Aorta (tissue), 5 donors: ENCODE measurements at regions not wholly inside any gene's neighbourhood (a gene's known extent, or its start where the extent isn't known, plus 50 kb on each side); places are given as distances from the start of the nearest gene placed in this dataset.

Experiments used
- ATAC-seq: fragments of 200-7000 bp; cut with Tn5 transposase; one replicate; pipeline ENCODE4 v1.9.1; 2022; ENCODE audit warnings: moderate library complexity; ENCODE audit not compliant: low FRiP score
- DNase-seq, 2 donors: peaks; one replicate each; pipeline ENCODE4 v3.0.0-alpha.2; 2020
- H3K27ac ChIP-seq, 2 donors: one replicate each; pipeline ENCODE4 v1.5.1; 2013; ENCODE audit warnings: low read length in 2 of 2, mild to moderate bottlenecking in 2 of 2, moderate library complexity in 2 of 2, control low read depth in 1 of 2, inconsistent platforms in 1 of 2, low read depth in 1 of 2
- H3K27me3 ChIP-seq, 2 donors: one replicate each; pipeline ENCODE4 v1.6.1; 2013; ENCODE audit warnings: control low read depth in 1 of 2, low read length in 1 of 2, mild to moderate bottlenecking in 1 of 2, moderate library complexity in 1 of 2; ENCODE audit not compliant: insufficient read depth in 2 of 2, control insufficient read depth in 1 of 2
- H3K36me3 ChIP-seq, 2 donors: one replicate each; pipeline ENCODE4 v1.6.1; 2013; ENCODE audit warnings: control low read depth in 1 of 2, low read length in 1 of 2, mild to moderate bottlenecking in 1 of 2; ENCODE audit not compliant: insufficient read depth in 2 of 2, control insufficient read depth in 1 of 2
- H3K4me1 ChIP-seq, 2 donors: one replicate each; pipeline ENCODE4 v1.6.1; 2013; ENCODE audit warnings: low read length in 2 of 2, control low read depth in 1 of 2, mild to moderate bottlenecking in 1 of 2, moderate library complexity in 1 of 2; ENCODE audit not compliant: insufficient read depth in 2 of 2, control insufficient read depth in 1 of 2
- H3K4me3 ChIP-seq, 2 donors: one replicate each; pipeline ENCODE4 v1.5.1; 2013; ENCODE audit warnings: low read length in 2 of 2, control low read depth in 1 of 2, mild to moderate bottlenecking in 1 of 2
- H3K9me3 ChIP-seq: one replicate; pipeline ENCODE4 v1.6.1; 2013; ENCODE audit warnings: mild to moderate bottlenecking, low read length; ENCODE audit not compliant: control insufficient read depth
- WGBS, 2 donors: extraction: QIAGEN DNeasy Blood & Tissue Kit; methylation state at CpG; one replicate each; pipeline ENCODE4 v1.1.7; 2013; 5-methylcytosine and 5-hydroxymethylcytosine counted together
- intact Hi-C, 2 donors: fragments of 100-400 bp; cut with DNase I; formaldehyde crosslinking; loops; one replicate each; pipeline versions ENCODE4 v1.14.2 to v1.15.0; 2022
- donor health status: healthy with polysubstance abuse.
- donor health status: Bipolar disorder and iron deficiency.
- donor health status: DM: no; HTN: no; CAD: no.
- donor health status: DM: no; HTN: no; CAD: no.
- donor health status: DM: yes; HTN: yes; CAD: no.

DNA sequence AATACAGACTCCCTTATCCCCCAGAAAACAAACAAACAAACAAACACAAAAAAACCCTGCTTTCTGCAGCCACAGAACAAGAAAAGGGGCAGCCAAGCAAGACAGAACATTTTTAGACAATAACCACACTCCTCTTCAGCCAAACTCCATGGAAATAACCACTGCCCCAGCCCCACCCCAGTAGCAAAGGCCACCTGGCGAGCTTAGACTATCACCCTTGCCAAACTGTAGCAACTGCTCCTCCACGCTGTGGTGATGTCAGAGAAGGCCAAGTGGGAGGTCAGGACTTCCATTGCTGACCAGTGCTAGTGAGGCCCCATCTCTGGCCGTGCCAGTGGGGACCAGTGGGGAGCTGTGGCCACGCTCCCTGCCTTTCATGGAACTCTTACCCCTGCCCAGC is 60.3 kb upstream of the CHRNA7 start:
- intact Hi-C loops, result no loop called here
- H3K36me3 ChIP-seq, result no peaks in the 10 kb centered on the region
- ATAC-seq, result no peak
- no peaks in the 10 kb centered on the region for H3K4me1 ChIP-seq
- 70 to 73% methylated on average over 4 of the region's 4 CpGs for WGBS, 2 donors
- no peak overlapping the region for H3K27ac ChIP-seq
- no peak overlapping the region for H3K4me3 ChIP-seq
- no peaks in the 10 kb centered on the region for H3K9me3 ChIP-seq
- H3K27me3 ChIP-seq, result no peaks in the 10 kb centered on the region
- DNase-seq, result no peak

- Histone ChIP-seq H3K4me1 (no peaks in the 10 kb centered on the region), H3K9me3 (no peaks in the 10 kb centered on the region), H3K27me3 (no peaks in the 10 kb centered on the region), H3K4me3 (no peak overlapping the region), H3K36me3 (no peaks in the 10 kb centered on the region), H3K27ac (no peak overlapping the region)
- intact Hi-C loops, result no loop called here
- DNase-seq, result no peak
- 79 to 83% methylated on average over 10 of the region's 10 CpGs for WGBS, 2 donors
- no peak for ATAC-seq
Observed at GRCh38 chr15:31973197-31973596, 57.1 kb upstream of the CHRNA7 start.

DNA sequence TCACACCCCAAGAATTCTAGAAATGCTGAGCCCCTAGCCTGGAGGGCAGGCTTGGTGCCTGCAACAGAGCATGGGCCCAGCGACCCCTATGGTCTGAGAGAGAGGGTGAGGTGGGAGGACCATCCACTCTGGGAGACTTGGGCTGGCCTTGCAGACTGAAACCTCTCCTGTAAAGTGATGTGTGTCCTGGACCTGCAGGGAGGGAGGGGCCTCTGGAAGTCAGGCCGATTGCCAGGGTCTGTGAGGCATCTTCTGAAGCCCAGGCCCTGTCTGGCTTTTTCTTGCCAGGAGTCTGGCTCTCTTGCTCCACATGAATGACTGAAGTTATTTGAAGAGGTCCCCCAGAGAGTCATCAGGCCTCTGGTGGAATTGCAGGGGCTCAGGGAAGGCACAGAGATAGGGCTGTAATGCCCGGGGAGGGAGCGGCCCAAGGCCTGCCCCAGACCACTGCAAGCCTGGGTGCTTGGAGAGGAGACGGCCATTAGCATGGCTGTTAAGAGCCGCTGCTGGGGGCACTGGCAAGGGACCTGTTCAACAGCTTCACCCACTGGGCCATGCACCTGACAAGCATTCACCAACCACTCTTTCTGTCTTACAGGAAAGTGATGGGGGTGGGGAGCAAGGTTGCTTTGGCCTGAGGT is 56.0 kb upstream of the CHRNA7 start:
- intact Hi-C loops, result no loop called here
- DNase-seq (no peak), ATAC-seq (no peak)
- no peaks in the 10 kb centered on the region for H3K27me3 ChIP-seq
- H3K9me3 ChIP-seq, result no peaks in the 10 kb centered on the region
- 50 to 61% methylated on average over 6 of the region's 6 CpGs for WGBS, 2 donors
- no peaks in the 10 kb centered on the region for H3K4me1 ChIP-seq
- H3K4me3 ChIP-seq, result no peak overlapping the region
- no peak overlapping the region for H3K27ac ChIP-seq
- H3K36me3 ChIP-seq, result no peaks in the 10 kb centered on the region

GRCh38 chr15:31974855-31975829 is 55.2 kb upstream of the CHRNA7 start:
- Histone ChIP-seq H3K9me3 (no peaks in the 10 kb centered on the region), H3K36me3 (no peaks in the 10 kb centered on the region), H3K27ac (no peak overlapping the region), H3K4me1 (no peaks in the 10 kb centered on the region), H3K4me3 (no peak overlapping the region), H3K27me3 (no peaks in the 10 kb centered on the region)
- DNase-seq (no peak), ATAC-seq (no peak)
- intact Hi-C loops, result no loop called here
- WGBS, 2 donors, result 11 to 12% methylated on average over 36 of the region's 36 CpGs

DNA sequence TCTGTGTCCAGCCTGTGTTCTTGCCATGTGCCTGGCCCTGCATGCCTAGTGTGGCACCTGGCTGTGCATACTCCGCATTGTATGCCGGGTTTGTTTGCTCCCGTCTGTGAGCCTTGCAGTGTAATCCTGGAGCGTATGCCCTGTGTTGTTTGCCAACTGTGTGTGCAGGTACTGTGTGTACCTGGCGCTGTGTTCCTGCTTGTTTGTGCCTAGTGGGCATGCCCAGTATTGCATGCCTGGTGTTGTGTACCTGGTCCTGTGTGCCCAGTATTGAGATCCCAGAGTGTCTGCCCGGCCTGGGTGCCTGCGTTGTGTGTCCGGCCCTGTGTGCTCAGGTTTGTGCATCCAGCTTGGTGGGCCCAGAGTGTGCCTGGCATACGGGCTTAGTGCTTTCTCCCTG is 54.5 kb upstream of the CHRNA7 start:
- H3K9me3 ChIP-seq, result no peaks in the 10 kb centered on the region
- H3K4me3 ChIP-seq, result no peak overlapping the region
- no peaks in the 10 kb centered on the region for H3K27me3 ChIP-seq
- DNase-seq, result no peak
- no peak for ATAC-seq
- WGBS, 2 donors, result 82 to 83% methylated on average over 9 of the region's 9 CpGs
- H3K36me3 ChIP-seq, result no peaks in the 10 kb centered on the region
- no peak overlapping the region for H3K27ac ChIP-seq
- H3K4me1 ChIP-seq, result no peaks in the 10 kb centered on the region
- intact Hi-C loops, result no loop called here

DNA sequence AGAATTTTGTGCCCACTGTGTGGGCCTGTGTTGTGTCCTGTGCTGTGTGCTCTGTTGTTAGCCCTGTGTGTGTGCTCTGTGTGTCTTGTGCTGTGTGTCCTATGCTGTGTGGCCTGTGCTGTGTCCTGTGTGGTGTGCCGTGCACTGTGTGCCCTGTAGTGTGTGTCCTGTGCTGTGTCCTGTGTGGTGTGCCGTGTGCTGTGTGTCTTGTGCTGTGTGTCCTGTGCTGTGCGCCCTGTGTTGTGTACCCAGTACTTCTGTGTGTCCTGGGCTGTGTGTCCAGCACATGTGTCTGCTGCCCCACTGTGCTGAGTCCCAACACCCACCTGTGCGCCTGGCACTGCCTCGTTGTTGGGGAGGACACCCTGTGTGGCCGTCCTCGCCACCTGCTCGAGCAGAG is 53.2 kb upstream of the CHRNA7 start:
- no peak overlapping the region for H3K27ac ChIP-seq
- no peaks in the 10 kb centered on the region for H3K4me1 ChIP-seq
- no peaks in the 10 kb centered on the region for H3K27me3 ChIP-seq
- intact Hi-C loops, result no loop called here
- H3K36me3 ChIP-seq, result no peaks in the 10 kb centered on the region
- DNase-seq (no peak), ATAC-seq (no peak)
- no peak overlapping the region for H3K4me3 ChIP-seq
- WGBS, 2 donors, result 72 to 75% methylated on average over 8 of the region's 8 CpGs
- no peaks in the 10 kb centered on the region for H3K9me3 ChIP-seq

DNA sequence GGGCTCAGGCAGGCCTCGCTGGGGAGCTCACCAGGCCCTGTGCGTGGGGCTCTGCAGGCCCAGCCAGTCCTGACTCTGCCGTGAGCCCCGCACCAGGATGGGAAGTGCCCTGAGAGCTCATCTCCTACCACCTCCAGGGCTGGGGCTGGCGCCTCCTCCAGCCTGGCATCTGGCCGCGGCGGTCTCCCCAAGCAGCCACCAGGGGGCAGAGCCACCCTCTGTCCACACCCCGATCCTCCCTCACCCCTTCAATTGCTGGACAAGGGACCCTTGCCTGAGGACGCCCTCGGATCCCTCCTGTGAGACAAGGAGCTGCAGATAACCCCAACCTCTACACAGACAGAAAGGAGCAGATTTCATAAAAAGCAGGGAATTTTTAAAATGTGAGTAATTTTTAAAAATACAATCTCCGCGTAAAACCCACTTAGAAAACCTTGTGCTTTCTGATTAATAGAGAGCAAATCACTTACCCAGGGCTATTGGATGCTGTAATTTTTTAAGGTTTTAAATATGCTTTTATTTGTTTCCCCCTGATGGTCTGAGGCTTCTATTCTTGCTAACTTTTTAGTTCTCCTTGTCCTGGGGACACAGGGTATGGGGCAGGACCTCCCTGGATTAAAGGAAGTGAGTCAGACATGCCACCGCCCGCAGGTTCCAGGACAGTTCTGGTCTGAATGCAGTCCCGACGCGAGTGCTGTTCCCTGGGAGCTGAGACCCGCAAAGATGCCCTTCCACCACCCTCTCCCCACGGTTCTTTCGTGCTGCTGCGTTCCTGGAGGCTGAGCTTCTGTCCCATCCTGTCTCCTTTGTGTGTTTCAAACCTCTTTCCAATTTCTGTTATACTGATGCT is 52.3 kb upstream of the CHRNA7 start:
- peak; percentile 53 for ATAC-seq
- no peaks in the 10 kb centered on the region for H3K36me3 ChIP-seq
- no peaks in the 10 kb centered on the region for H3K4me1 ChIP-seq
- intact Hi-C loops, result no loop called here
- H3K27me3 ChIP-seq, result no peaks in the 10 kb centered on the region
- no peak overlapping the region for H3K27ac ChIP-seq
- no peak overlapping the region for H3K4me3 ChIP-seq
- DNase-seq, result peak; percentile 57 to 74
- H3K9me3 ChIP-seq, result no peaks in the 10 kb centered on the region
- 14 to 16% methylated on average over 22 of the region's 22 CpGs for WGBS, 2 donors
